Testis (tissue), 2 donors: ENCODE measurements at regions not wholly inside any gene's neighbourhood (a gene's known extent, or its start where the extent isn't known, plus 50 kb on each side); places are given as distances from the start of the nearest gene placed in this dataset.

Experiments
- DNase-seq: peaks from one replicate; pipeline ENCODE4 v3.0.0-alpha.2; 2019
- H3K27ac ChIP-seq, 2 donors: fragments of 200-600 bp; sonication (generic); one replicate each; pipeline ENCODE4 v1.5.1; 2019
- H3K27me3 ChIP-seq: fragments of 200-600 bp; sonication (generic); one replicate; pipeline ENCODE4 v1.5.1; 2019
- H3K36me3 ChIP-seq: fragments of 200-600 bp; sonication (generic); one replicate; pipeline ENCODE4 v1.5.1; 2017; ENCODE audit warnings: low read depth; ENCODE audit errors: missing control alignments
- H3K4me1 ChIP-seq: fragments of 200-600 bp; sonication (generic); one replicate; pipeline ENCODE4 v1.5.1; 2019
- H3K4me3 ChIP-seq, 2 donors: fragments of 200-600 bp; sonication (generic); one replicate each; pipeline ENCODE4 v1.5.1; 2017 to 2019
- H3K9me3 ChIP-seq: fragments of 200-600 bp; sonication (generic); one replicate; pipeline ENCODE4 v1.5.1; 2017
- CTCF ChIP-seq, 3 experiments: fragments of 450-650 bp in 2 of 3; fragments of 200-600 bp in 1 of 3; sonication (generic) in 1 of 3; IDR thresholded peaks; one replicate each; pipeline ENCODE4 v1.5.1; 2016 to 2019; ENCODE audit warnings: antibody characterized with exemption in 3 of 3, mild to moderate bottlenecking in 2 of 3, moderate library complexity in 1 of 3
- POLR2A ChIP-seq: fragments of 450-650 bp; IDR thresholded peaks from one replicate; pipeline ENCODE4 v1.6.1; 2017; ENCODE audit warnings: antibody characterized with exemption, mild to moderate bottlenecking, moderate library complexity
- WGBS, 2 donors: methylation state at CpG; one replicate each; pipeline ENCODE4 v1.1.5; 2018; 5-methylcytosine and 5-hydroxymethylcytosine counted together
- intact Hi-C: fragments of 100-400 bp; cut with DNase I; formaldehyde crosslinking; loops from one replicate; pipeline ENCODE4 v1.15.1; 2023; ENCODE audit warnings: low total_unique reads

- no peaks in the 10 kb centered on the region for H3K9me3 ChIP-seq
- 95 to 100% methylated on average over 2 of the region's 2 CpGs for WGBS, 2 donors
- H3K27me3 ChIP-seq = no peaks in the 10 kb centered on the region
- no peaks in the 10 kb centered on the region for H3K36me3 ChIP-seq
- intact Hi-C loops = no loop called here
- no peak overlapping the region for H3K4me3 ChIP-seq
- TF ChIP-seq CTCF (IDR thresholded peaks at IDR 0.05) (no peak), POLR2A (no peak)
- no peaks in the 10 kb centered on the region for H3K4me1 ChIP-seq
- H3K27ac ChIP-seq = no peak overlapping the region
- no peak for DNase-seq
Measured at GRCh38 chr1:30452925-30453324, 270.5 kb downstream of the MATN1 start.

DNA sequence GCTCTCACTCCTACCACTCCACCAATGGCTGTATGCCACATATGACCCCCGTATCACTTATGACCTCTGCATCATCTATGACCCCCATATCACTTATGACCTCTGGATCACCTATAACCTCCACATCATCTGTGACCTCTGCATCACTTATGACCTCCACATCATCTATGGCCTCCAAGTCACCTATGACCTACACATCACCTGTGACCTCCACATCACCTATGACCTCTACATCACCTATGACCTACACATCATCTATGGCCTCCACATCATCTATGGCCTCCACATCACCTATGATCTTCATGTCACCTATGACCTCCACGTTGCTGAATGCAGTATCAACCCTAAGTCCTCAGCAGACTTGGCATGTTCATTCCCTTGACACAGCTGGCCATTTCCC lies 271.2 kb downstream of the MATN1 start:
- DNase-seq = no peak
- TF ChIP-seq POLR2A (no peak), CTCF (IDR thresholded peaks at IDR 0.05) (no peak)
- no peak overlapping the region for H3K27ac ChIP-seq
- no peaks in the 10 kb centered on the region for H3K9me3 ChIP-seq
- no peak overlapping the region for H3K4me3 ChIP-seq
- intact Hi-C loops = no loop called here
- WGBS, 2 donors = 83% methylated on average over 2 of the region's 2 CpGs
- no peaks in the 10 kb centered on the region for H3K36me3 ChIP-seq
- H3K27me3 ChIP-seq = no peaks in the 10 kb centered on the region
- no peaks in the 10 kb centered on the region for H3K4me1 ChIP-seq

DNA sequence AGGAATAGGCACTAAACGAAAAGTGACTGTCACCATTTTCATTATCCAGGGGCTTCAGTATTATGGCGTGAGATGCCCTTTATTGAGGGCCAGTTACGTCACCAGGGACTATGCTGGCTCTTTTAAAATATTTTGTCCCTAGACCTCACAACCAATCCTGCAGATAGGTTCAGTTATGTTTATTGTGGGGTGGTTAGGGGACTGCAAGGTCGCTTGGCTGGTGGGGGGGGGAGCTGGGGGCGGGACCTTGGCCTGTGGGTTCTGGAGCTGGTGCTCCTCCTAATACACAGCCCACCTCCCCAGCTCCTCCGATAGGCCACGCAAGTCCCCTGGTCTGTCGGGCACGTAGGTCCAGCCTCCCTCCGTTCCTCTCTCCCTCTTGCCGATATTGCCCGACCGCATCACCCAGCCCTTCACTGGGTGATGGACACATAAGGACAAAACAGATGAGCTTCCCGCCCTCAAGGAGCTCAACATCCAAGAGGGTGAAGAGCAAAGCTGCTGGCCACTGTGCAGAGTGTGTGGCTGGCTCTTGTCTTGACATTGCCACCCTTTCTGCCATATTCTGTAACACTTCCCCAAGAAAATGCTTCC lies 271.8 kb downstream of the MATN1 start:
- no peak for TF ChIP-seq CTCF (IDR thresholded peaks at IDR 0.05)
- no peak for TF ChIP-seq POLR2A
- Histone ChIP-seq H3K4me1 (no peaks in the 10 kb centered on the region), H3K9me3 (no peaks in the 10 kb centered on the region), H3K4me3 (no peak overlapping the region), H3K36me3 (no peaks in the 10 kb centered on the region), H3K27ac (no peak overlapping the region), H3K27me3 (no peaks in the 10 kb centered on the region)
- no peak for DNase-seq
- 87 to 91% methylated on average over 9 to 14 of the region's 14 CpGs for WGBS, 2 donors
- intact Hi-C loops = no loop called here

GRCh38 chr1:30450818-30451233 lies 272.6 kb downstream of the MATN1 start:
- H3K27ac ChIP-seq = no peak overlapping the region
- DNase-seq = no peak
- no peaks in the 10 kb centered on the region for H3K36me3 ChIP-seq

More at GRCh38 chr1:30450818-30451233, 272.6 kb downstream of the MATN1 start:
- no peaks in the 10 kb centered on the region for H3K4me1 ChIP-seq
- WGBS, 2 donors = 68 to 71% methylated on average over 1 to 5 of the region's 5 CpGs
- no peaks in the 10 kb centered on the region for H3K9me3 ChIP-seq
- H3K27me3 ChIP-seq = no peaks in the 10 kb centered on the region
- no peak for TF ChIP-seq CTCF (IDR thresholded peaks at IDR 0.05)
- no peak for TF ChIP-seq POLR2A
- no peak overlapping the region for H3K4me3 ChIP-seq
- intact Hi-C loops = no loop called here
